ENCODE measurements at regions not wholly inside any gene's neighbourhood (a gene's known extent, or its start where the extent isn't known, plus 50 kb on each side); places are given as distances from the start of the nearest gene placed in this dataset.

DNA sequence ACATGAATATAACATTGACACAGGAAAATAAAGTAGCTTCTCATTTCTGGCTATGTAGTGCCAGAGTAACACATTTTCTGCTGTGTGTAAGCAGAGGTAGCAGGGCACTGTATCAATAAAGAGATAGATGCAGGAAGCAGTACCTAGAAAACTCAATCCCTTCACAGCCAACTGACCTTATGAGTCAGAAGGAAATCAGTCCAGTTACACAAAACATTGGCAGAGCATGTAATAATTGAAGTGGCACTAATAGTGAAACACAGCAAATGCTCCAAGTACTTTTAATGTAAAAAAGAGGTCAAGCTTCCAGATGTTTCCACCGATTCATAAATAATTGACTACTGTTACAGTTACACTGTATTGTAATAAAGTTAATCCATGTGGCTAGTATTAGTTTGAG lies 706.6 kb downstream of the EFNA5 start:
- Mint-ChIP-seq H3K4me3 (no peak overlapping the region), H3K9me3 (peaks cover 10% of the 10 kb centered on the region), H3K36me3 (ENCODE audit: low read depth) (no peaks in the 10 kb centered on the region), H3K4me1 (ENCODE audit: low read depth) (no peaks in the 10 kb centered on the region), H3K27me3 (ENCODE audit: low read depth) (no peaks in the 10 kb centered on the region), H3K27ac (no peak overlapping the region)
- DNase-seq (ENCODE audit: low spot score), result no peak

GRCh38 chr5:106963630-106964029 lies 707.1 kb downstream of the EFNA5 start:
- no peak for DNase-seq (ENCODE audit: low spot score)
- H3K9me3 Mint-ChIP-seq, result peaks cover 10% of the 10 kb centered on the region
- H3K27ac Mint-ChIP-seq, result no peak overlapping the region
- no peaks in the 10 kb centered on the region for H3K36me3 Mint-ChIP-seq (ENCODE audit: low read depth)
- no peaks in the 10 kb centered on the region for H3K27me3 Mint-ChIP-seq (ENCODE audit: low read depth)
- no peak overlapping the region for H3K4me3 Mint-ChIP-seq
- no peaks in the 10 kb centered on the region for H3K4me1 Mint-ChIP-seq (ENCODE audit: low read depth)

DNA sequence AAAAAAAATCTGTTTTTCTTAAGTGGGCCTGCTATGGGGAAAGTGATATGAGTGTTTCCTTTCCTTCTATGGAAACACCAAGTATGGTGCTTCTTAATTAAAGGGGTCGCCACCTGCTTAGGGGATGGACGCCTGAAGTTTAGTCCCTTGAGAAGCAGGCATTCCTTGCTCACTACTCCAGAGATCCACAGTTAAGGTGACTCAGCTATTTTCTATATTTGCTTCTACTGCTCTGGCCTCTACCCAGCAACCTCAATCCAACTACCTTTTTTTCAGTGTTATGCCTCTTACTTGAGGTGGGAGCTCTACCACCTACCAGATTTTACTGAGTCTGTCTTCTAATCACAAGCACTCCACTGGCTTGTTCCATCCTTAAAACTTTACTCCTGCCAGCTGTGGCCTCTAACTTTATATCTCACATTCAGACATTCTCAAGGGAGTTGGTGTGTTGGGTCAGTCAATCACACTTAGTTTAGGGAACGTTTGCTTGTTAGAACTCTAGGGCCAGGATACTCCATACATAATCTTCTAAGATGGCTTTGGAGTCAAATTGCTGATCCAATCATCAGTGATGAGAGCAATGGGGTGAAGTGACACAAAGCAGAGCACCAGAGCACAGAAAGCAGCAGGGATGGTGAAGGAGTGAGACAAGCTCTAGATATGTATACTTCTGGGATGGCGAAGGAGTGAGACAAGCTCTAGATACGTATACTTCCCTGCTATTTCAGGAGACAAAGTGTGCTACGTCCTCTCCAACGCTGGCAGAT lies 708.1 kb downstream of the EFNA5 start:
- Mint-ChIP-seq H3K27me3 (ENCODE audit: low read depth) (no peaks in the 10 kb centered on the region), H3K4me3 (no peak overlapping the region), H3K36me3 (ENCODE audit: low read depth) (no peaks in the 10 kb centered on the region), H3K4me1 (ENCODE audit: low read depth) (no peaks in the 10 kb centered on the region), H3K9me3 (peaks cover 10% of the 10 kb centered on the region), H3K27ac (no peak overlapping the region)
- DNase-seq (ENCODE audit: low spot score), result no peak

GRCh38 chr5:106959387-106959786 lies 711.4 kb downstream of the EFNA5 start:
- peaks cover 10% of the 10 kb centered on the region for H3K9me3 Mint-ChIP-seq
- no peaks in the 10 kb centered on the region for H3K4me1 Mint-ChIP-seq (ENCODE audit: low read depth)
- no peak overlapping the region for H3K4me3 Mint-ChIP-seq
- no peaks in the 10 kb centered on the region for H3K36me3 Mint-ChIP-seq (ENCODE audit: low read depth)
- no peak for DNase-seq (ENCODE audit: low spot score)
- no peaks in the 10 kb centered on the region for H3K27me3 Mint-ChIP-seq (ENCODE audit: low read depth)
- no peak overlapping the region for H3K27ac Mint-ChIP-seq

DNA sequence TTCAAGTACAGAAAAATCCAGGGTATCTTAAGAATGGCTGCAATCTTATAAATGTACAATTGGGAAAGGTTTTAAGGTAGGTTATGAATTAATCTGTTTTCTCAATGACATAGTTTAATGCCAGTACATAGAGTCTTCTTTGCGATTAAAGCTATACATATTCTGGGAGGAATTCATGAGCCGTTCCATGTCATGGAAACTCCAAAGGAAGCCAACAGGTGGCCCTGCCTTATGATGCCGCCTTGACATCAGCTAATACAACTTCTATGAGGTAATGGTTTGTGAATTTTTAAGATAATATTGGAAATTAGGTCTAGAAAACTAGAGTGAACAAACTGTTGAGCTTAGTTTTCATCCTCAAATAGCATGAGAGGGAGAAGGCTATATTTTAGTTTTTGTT lies 713.4 kb downstream of the EFNA5 start:
- H3K27ac Mint-ChIP-seq, result no peak overlapping the region
- H3K4me3 Mint-ChIP-seq, result no peak overlapping the region
- peaks cover 10% of the 10 kb centered on the region for H3K9me3 Mint-ChIP-seq
- DNase-seq (ENCODE audit: low spot score), result no peak
- H3K36me3 Mint-ChIP-seq (ENCODE audit: low read depth), result no peaks in the 10 kb centered on the region
- no peaks in the 10 kb centered on the region for H3K4me1 Mint-ChIP-seq (ENCODE audit: low read depth)
- no peaks in the 10 kb centered on the region for H3K27me3 Mint-ChIP-seq (ENCODE audit: low read depth)

- Mint-ChIP-seq H3K27ac (no peak overlapping the region), H3K36me3 (ENCODE audit: low read depth) (no peaks in the 10 kb centered on the region), H3K4me1 (ENCODE audit: low read depth) (no peaks in the 10 kb centered on the region), H3K9me3 (peaks cover 7% of the 10 kb centered on the region), H3K4me3 (no peak overlapping the region), H3K27me3 (ENCODE audit: low read depth) (no peaks in the 10 kb centered on the region)
- DNase-seq (ENCODE audit: low spot score), result no peak
Measured at GRCh38 chr5:106956886-106957285, 713.9 kb downstream of the EFNA5 start.

GRCh38 chr5:106956187-106956586 lies 714.5 kb downstream of the EFNA5 start:
- H3K4me1 Mint-ChIP-seq (ENCODE audit: low read depth), result no peaks in the 10 kb centered on the region
- DNase-seq (ENCODE audit: low spot score), result no peak
- H3K27me3 Mint-ChIP-seq (ENCODE audit: low read depth), result no peaks in the 10 kb centered on the region
- H3K4me3 Mint-ChIP-seq, result no peak overlapping the region
- no peaks in the 10 kb centered on the region for H3K36me3 Mint-ChIP-seq (ENCODE audit: low read depth)
- H3K27ac Mint-ChIP-seq, result no peak overlapping the region
- peaks cover 5% of the 10 kb centered on the region for H3K9me3 Mint-ChIP-seq

DNA sequence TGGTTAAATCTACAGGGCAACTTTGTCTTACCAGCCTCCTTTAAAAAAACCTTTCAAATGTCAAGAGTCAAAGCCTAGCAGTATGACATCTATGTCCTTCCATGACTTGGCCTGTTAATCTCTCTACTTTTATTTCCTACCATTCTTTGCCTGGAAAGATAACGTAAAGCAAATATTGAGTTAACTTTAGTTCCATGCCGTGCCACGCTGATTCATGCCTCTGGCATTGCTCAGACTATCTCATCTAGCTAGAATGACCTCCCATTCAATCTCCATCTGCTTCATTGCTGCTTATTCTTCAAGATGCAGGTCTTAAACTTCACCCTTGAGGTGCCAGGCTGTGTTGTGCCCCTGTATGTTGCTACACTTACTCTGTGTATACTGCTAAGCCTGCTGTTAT lies 729.8 kb downstream of the EFNA5 start:
- H3K27me3 Mint-ChIP-seq (ENCODE audit: low read depth), result no peaks in the 10 kb centered on the region
- H3K4me3 Mint-ChIP-seq, result no peak overlapping the region
- H3K36me3 Mint-ChIP-seq (ENCODE audit: low read depth), result no peaks in the 10 kb centered on the region
- H3K9me3 Mint-ChIP-seq, result peaks cover 8% of the 10 kb centered on the region
- no peak overlapping the region for H3K27ac Mint-ChIP-seq
- no peaks in the 10 kb centered on the region for H3K4me1 Mint-ChIP-seq (ENCODE audit: low read depth)
- no peak for DNase-seq (ENCODE audit: low spot score)

GRCh38 chr5:106940301-106940846 lies 730.4 kb downstream of the EFNA5 start:
- DNase-seq (ENCODE audit: low spot score), result no peak
- H3K27me3 Mint-ChIP-seq (ENCODE audit: low read depth), result no peaks in the 10 kb centered on the region
- H3K4me3 Mint-ChIP-seq, result no peak overlapping the region
- H3K4me1 Mint-ChIP-seq (ENCODE audit: low read depth), result no peaks in the 10 kb centered on the region
- no peak overlapping the region for H3K27ac Mint-ChIP-seq
- peaks cover 8% of the 10 kb centered on the region for H3K9me3 Mint-ChIP-seq
- H3K36me3 Mint-ChIP-seq (ENCODE audit: low read depth), result no peaks in the 10 kb centered on the region

DNA sequence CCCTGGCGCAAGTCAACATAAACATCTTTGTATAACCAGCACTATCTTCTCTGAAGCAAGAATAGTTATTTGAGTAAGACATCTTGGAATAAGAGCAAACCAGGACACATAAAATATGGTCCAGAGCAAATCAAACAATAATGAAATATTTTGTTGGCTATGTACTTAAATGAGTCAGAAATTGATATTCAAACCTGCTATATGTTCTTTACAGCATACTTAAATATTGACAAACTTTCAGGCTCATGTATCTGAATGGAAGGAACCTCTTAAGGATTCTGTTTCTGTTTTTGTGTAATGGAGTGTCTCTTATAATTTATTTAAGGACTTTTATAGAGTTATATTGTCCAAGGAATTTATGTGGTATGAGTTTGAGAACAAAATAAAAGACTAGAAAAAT lies 747.3 kb downstream of the EFNA5 start:
- no peaks in the 10 kb centered on the region for H3K9me3 Mint-ChIP-seq
- DNase-seq (ENCODE audit: low spot score), result no peak
- H3K36me3 Mint-ChIP-seq (ENCODE audit: low read depth), result no peaks in the 10 kb centered on the region
- H3K4me1 Mint-ChIP-seq (ENCODE audit: low read depth), result no peaks in the 10 kb centered on the region
- H3K4me3 Mint-ChIP-seq, result no peak overlapping the region
- H3K27ac Mint-ChIP-seq, result no peak overlapping the region
- H3K27me3 Mint-ChIP-seq (ENCODE audit: low read depth), result no peaks in the 10 kb centered on the region

DNA sequence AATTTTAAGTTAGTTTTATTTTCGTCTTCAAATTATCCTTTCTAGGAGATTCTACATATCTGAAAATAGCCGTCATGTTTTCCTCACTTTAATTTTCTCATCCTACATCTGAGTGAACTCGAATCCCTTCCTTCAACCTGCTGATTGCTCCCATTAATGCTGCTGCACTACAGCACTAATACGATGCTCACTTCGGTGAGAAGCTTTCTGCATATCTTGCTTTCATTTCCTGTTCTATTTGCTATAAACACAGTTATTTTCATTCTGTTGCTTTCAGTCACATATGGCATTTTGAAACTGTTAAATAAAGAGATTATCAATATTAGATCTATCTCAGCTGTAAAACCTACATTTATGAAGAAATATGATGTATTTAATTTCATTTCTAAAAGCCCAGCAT lies 749.2 kb downstream of the EFNA5 start:
- Mint-ChIP-seq H3K27me3 (ENCODE audit: low read depth) (no peaks in the 10 kb centered on the region), H3K4me1 (ENCODE audit: low read depth) (no peaks in the 10 kb centered on the region), H3K9me3 (no peaks in the 10 kb centered on the region), H3K36me3 (ENCODE audit: low read depth) (no peaks in the 10 kb centered on the region), H3K27ac (no peak overlapping the region), H3K4me3 (no peak overlapping the region)
- no peak for DNase-seq (ENCODE audit: low spot score)

- DNase-seq (ENCODE audit: low spot score), result no peak
- Mint-ChIP-seq H3K27me3 (ENCODE audit: low read depth) (no peaks in the 10 kb centered on the region), H3K27ac (no peak overlapping the region), H3K4me3 (no peak overlapping the region), H3K4me1 (ENCODE audit: low read depth) (no peaks in the 10 kb centered on the region), H3K36me3 (ENCODE audit: low read depth) (no peaks in the 10 kb centered on the region), H3K9me3 (peaks cover 8% of the 10 kb centered on the region)
Measured at GRCh38 chr5:106910486-106910885, 760.3 kb downstream of the EFNA5 start.

DNA sequence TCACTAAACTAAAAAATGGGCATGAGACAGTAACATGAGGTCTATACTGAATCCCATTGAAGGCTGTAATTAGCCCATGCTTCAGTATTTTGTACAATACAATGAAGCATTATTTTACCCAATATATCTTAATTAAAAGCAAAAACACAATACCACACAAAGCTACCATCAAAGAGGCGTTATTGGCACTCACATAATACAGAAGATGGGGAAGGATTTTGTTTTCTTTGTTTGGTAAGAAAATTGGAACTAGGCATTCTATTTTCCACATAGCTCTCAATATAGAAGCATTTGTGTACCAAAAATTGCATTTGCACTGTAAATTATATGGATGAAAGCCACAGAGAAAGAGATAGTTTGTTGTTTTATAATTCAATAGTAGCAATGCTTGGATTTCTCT lies 761.0 kb downstream of the EFNA5 start:
- peaks cover 5% of the 10 kb centered on the region for H3K9me3 Mint-ChIP-seq
- H3K27me3 Mint-ChIP-seq (ENCODE audit: low read depth), result no peaks in the 10 kb centered on the region
- no peak overlapping the region for H3K27ac Mint-ChIP-seq
- no peak for DNase-seq (ENCODE audit: low spot score)
- no peaks in the 10 kb centered on the region for H3K4me1 Mint-ChIP-seq (ENCODE audit: low read depth)
- no peak overlapping the region for H3K4me3 Mint-ChIP-seq
- no peaks in the 10 kb centered on the region for H3K36me3 Mint-ChIP-seq (ENCODE audit: low read depth)

- H3K27me3 Mint-ChIP-seq (ENCODE audit: low read depth), result no peaks in the 10 kb centered on the region
- DNase-seq (ENCODE audit: low spot score), result no peak
- no peaks in the 10 kb centered on the region for H3K4me1 Mint-ChIP-seq (ENCODE audit: low read depth)
- no peak overlapping the region for H3K27ac Mint-ChIP-seq
- peaks cover 5% of the 10 kb centered on the region for H3K9me3 Mint-ChIP-seq
- no peak overlapping the region for H3K4me3 Mint-ChIP-seq
- no peaks in the 10 kb centered on the region for H3K36me3 Mint-ChIP-seq (ENCODE audit: low read depth)
Measured at GRCh38 chr5:106907979-106908378, 762.8 kb downstream of the EFNA5 start.

DNA sequence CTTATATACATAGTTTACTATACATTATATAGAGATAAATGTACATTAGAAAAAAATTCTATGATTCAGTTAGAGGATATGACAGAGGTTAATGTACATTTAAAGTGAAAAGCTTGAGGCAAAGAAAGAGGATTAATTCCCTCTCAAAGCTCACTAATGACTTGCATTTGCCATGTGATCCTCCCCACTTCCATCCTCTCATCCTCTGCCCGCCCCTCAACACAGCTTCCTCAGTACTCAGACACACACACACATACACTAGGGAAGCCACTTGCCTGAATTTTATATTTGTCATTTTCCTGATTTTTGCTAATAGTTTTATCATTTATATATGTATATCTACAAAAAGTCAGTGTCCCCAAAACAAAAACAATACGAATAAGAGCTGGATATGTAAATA lies 764.5 kb downstream of the EFNA5 start:
- peaks cover 5% of the 10 kb centered on the region for H3K9me3 Mint-ChIP-seq
- no peak overlapping the region for H3K27ac Mint-ChIP-seq
- no peaks in the 10 kb centered on the region for H3K27me3 Mint-ChIP-seq (ENCODE audit: low read depth)
- no peak for DNase-seq (ENCODE audit: low spot score)
- H3K4me1 Mint-ChIP-seq (ENCODE audit: low read depth), result no peaks in the 10 kb centered on the region
- H3K36me3 Mint-ChIP-seq (ENCODE audit: low read depth), result no peaks in the 10 kb centered on the region
- H3K4me3 Mint-ChIP-seq, result no peak overlapping the region

Measured in T-helper 2 cell treated with Interferon-gamma antibody and Interleukin-4, amounts not matched to agents 5 μg/mL and 100 μg/mL, for 36 hours (primary cell).